OCI-M1 (cell line): ENCODE measurements at regions not wholly inside any gene's neighbourhood (a gene's known extent, or its start where the extent isn't known, plus 50 kb on each side); places are given as distances from the start of the nearest gene placed in this dataset.

Source experiments
- DNase-seq: peaks from one replicate; lab custom pipeline; 2025; lab: John Stamatoyannopoulos, UW

DNA sequence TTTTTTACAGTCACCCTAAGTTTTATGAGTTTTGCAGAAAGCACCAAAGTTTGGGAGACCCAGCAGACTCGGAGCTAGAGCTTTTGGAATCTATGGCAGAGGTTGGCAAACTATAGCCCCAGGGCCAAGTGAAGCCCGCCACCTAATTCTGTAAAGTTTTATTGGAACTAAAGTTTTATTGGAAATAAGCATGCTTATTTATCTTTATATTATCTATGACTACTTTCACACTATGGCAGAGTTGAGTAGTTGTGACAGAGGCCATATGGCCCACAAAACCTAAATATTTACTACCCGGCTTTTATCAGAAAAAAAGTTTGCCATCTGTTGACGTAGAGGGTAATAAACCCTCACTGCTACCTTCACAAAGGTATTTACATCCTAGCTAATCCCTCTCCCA is 267.6 kb downstream of the GPAM start:
- DNase-seq, result no peak

DNA sequence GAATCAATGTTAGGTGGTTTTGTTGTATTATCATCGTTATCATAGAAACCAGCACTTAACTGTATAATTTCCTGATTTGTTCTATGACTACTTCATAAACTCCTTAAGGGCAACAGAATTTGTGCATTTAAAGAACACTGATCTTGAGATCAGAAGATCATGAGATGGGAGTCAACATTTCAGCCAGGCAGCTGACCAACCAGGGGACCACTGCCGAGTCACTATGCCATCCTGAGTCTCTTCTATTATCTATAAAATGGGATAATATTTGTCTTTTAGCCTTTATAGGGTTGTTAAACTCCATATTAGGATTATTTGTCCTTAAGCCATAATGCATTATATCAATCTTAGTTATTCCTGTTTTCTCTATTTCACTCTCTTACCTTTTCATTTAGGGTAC is 261.7 kb downstream of the GPAM start:
- DNase-seq, result no peak

DNA sequence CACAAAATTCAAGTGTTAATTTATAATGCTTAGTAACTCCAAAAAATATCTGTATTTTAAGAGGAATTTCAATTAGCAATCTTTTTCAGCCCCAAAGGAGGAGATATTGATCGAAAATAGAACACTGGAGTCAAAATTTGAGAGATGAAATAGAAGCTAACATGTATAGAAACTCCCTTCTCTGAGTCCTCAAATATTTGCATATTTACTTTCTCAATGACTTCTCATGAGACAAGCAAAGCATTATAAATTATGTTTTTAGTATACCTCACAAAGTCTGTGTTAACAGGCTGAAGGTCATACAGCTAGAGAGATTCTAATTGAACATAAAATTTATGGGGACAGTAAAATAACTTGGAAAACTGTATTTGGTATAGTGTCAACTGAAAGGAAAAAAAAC is 260.5 kb downstream of the GPAM start:
- DNase-seq, result no peak

DNA sequence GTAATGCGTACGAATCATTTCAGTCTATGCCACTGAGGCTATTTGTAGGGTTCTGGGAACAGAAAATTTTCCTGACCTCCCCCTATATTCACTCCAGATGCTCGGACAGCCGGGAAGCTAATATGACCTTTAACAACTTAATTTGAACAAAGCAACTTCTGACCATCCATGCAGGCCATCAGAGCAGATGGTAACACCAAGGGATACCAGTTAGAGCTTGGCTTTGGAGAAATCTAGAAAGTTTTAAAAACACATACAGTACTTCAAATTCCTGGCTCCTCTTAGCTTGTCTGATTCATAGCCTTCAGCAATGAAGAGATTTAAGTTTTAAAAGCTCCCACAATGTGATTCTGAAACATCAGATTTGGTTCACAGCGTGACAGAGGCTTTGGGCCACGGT is 257.3 kb downstream of the GPAM start:
- DNase-seq, result no peak

DNA sequence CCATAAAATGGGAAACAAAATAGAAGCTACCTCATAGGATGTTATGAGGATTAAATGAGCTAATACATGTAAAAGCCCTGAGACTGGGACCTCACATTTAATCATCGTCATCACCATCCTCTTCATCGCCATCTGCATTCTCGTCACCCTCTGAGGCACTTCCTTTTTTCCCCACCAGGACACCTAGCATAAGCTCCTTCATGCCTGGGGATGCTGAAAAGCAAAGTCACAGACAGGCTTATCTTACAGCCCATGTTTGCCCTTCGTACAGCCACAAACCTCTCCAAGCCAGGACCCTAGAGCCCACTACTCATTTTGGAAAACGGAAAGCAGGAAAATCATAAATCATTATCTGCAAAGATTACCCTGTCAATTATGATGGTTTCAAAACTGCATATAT is 249.6 kb downstream of the GPAM start:
- no peak for DNase-seq

DNA sequence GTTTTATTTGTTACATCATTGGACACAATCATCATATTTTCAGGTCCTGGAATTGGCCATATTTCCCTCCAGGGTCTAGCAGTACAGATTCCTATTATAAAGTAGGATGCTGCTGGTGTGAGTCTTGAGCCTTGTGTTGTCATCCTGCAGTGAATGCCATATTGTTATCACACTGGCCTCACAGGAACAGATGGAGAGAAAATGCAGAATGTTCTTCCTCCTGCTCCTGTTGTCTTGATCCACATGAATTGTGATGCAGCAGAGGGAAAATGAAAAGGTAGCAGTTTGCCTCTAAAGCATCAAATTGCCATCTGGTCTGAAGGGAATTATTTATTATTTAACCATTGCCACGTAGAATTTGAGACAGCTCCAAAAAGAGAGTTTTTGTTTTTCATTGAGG is 248.6 kb downstream of the GPAM start:
- no peak for DNase-seq

DNA sequence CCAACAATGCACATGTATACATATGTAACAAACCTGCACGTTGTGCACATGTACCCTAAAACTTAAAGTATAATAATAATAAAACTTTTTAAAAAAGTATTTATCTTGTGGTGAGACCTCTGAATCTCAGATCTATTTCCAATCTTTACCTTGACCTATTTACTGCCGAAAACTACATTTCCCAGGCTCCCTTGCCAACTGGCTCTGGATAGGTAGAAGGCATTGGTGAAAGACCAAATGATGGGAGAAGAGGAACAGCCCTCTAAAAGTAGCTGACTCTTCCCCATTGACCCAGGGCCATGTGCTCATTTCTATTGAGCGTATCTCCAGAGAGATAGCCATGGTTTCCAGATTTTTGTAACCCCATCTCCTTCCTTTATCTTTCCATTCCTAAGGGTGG is 247.4 kb downstream of the GPAM start:
- no peak for DNase-seq

DNA sequence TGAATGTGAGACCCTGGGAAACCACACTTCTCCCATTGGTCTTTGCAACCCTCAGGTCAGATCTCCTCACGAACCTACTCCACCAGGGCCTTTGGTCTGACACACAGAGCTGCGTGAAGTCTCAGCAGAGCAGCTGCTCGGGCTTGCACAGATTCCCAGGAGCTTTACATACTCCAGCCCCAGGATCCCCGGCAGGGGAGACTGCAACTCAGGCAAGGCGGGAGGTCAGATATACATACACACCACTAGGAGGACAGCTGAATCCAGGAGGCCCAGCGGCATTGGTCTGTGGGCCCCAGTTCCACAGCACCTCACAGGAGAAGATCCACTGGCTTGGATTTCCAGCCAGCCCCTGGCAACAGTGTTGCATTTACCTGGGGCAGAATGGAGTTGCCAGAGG is 239.2 kb downstream of the GPAM start:
- no peak for DNase-seq

DNA sequence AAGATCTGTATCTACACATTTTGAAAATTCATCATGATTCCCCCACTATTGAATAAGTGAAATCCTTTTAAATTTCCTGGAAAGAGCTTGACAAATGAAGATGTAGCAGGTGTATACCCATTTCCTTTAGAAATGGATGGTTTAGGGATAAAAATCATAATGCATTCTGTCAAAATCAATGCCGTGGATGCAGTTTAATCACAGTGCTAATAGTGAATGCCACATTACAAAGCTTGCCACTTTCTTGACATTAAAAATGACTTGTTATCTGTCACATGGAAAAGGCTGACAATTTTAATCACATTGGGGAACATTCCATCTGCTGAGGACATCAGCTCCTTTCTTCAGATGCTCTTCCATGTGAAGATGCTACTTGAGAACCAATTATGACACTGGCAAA is 229.6 kb downstream of the GPAM start:
- no peak for DNase-seq

DNA sequence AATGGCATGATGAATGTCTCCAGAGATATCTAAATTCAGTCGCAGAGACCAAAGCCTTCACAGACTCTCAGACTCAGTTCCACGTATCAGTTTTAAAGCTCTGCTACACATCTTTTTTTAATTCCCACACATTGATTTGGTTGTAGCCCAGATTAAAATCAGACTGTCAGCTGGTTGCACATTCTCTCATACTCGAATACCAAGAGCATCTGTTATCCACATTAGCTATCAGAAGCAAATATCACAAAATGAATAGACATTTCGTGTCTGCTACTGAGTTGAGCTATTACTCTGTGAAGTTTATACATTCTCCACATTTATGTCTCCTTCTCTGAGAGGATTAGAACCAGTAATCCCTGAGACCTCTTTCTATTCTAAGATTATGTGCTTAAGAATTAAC is 229.2 kb downstream of the GPAM start:
- no peak for DNase-seq

DNA sequence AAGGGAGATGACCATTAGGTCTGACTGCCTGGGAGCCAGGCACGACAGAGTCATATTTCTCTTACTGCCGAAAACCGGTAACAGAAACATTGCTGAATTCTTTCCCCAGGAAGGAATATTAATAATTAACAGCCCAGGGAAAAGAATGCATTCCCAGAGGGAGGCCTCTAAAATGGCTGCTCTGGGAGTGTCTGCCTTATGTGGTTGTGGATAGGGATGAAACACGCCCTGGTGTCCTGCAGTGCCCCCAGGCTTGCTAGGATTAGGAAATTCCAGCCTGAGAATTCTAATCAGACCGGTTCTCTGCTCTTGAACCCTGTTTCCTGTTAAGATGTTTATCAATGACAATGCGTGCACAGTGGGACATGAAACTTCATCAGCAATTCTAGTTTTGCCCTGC is 226.7 kb downstream of the GPAM start:
- DNase-seq, result no peak

DNA sequence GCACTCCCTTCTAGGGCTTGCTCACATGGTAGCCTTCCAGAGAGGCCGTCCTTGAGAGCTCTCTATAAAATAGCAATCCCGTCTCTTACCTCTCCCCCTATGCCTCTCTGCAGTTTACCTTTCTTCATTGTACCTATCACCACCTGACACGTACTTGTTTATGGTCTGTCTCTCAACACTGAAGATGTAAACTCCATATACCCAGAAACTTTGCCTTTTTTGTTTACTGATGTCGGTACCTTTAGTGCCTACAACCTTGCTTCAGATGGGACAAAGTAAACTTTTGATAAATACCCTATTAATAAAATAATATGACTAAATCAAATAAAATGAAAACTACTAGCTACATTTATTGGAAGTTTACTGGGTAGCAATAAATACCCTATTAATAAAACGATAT is 220.6 kb downstream of the GPAM start:
- DNase-seq, result no peak

DNA sequence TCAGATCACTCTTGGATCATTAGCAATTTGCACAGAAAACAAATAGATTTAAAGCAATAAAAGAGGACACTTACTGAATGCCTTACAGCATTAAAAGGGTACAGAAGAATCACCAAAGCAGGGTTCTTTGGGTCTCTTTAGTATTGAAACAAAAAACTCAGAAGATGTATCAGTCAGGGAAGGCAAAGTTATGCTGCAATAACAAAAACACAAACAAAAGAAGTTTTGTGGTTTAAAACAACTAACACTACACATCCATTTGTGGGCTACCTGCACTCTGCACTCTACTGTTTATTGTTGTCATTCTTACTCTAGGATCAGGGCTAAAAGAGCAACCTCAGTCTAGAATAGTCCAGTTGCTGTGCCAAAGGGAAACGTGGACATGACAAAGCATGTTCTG is 216.4 kb downstream of the GPAM start:
- DNase-seq, result no peak

DNA sequence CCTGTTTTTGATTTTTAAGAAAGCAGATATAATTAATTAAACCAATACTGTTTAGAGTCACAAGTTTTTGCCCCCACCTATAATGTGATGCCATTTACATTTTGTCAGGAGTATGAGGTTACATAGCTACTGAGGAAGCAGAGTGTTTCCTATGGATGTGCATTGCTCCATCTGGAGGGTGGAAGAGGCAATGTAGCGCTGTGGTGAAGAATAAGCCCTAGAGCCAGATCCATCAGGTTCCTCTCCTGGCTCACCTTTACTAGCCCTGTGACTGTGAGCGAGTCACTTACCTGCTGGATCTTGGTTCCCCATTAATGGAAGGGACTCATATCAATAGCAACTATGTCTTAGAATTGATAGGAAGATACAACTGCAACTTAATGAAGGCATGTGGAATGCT is 216.0 kb downstream of the GPAM start:
- no peak for DNase-seq

DNA sequence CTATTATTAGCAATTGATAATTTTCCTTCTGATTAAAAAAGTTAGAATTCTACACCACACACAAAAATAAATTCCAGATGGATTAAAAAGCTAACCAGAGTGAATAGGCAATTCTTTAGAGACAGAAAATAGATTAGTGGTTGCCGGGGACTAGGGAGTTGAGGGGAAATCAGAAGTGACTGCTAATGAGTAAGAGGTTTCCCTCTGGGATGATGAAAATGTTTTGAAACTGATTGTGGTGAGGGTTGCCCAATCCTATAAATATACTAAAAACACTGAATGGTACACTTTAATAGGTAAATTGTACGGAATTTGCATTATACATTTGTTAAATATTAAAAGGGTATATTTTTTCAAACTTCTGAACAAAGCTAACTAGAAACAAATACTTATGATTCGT is 214.9 kb downstream of the GPAM start:
- DNase-seq, result peak; percentile 10

DNA sequence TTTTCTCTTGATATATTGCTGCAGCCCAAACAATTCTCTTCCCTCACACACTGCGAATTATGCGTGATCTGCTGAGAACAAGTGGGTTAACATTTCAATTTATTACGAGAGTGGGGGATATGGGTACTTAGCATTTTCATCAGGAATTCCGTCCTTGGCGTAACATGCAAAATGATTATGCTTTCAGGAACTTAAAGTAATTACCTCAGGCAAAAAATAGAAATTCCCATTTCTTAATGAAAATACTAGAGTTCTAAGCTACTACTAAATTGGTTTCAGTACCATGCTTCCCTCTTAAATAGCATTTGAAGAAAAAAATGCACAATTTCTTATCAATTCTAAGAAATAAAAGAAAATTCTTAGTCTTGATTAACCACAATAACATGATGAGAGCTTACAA is 213.5 kb downstream of the GPAM start:
- no peak for DNase-seq

DNA sequence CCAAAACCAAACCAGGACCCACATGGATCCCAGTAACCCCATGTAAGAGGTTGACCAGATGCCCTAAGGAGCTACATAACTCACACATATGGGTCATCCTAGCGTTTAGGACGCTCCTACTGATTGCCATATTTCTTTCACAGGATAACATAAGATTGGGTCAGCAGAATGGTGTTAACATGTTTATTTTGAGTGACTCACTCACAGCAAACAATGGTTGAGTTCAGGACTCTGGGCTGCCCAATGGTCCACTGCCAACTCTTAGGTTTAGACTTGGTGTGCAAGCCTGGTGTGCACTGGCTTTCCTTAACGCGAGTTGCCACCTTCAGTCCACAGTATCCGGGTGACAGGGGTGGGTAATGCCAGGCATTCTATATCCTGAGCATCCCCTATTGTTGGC is 211.5 kb downstream of the GPAM start:
- no peak for DNase-seq

DNA sequence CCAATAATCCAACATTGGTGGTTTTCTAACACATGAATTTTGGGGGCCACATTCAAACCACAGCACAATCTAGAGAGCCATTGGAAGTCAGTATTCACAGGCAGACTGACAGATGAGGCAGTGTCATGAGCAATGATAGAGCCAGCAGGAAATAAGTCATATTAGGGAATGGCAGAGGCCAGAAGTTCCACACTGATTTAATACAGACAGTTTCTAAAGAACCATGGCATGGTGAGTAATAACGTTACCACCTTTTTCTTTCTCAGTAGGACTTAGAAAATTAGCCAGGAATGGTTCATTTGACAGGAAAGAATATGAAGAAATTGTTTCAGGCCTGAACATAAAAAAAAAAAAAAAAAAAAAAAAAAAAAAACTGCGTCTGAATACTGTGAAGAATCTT is 210.3 kb downstream of the GPAM start:
- DNase-seq, result no peak

DNA sequence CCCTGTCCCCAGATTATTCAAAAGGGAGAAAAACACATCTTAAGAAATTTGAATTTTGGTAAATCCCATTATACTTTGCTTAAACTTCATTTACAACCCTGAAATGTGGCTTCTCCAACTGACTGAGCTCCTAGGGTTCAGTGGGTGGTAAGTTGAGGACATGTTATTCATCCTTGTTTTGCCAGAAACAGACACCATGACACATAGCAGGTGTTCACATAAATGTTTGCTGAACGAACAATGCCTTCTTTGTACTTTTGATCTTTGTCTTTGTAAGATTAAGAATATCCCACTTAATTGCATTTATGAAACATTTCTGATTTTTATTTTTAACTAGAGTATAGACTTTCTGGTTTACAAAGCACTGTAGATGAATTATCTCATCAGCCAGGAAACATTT is 209.7 kb downstream of the GPAM start:
- DNase-seq, result no peak

DNA sequence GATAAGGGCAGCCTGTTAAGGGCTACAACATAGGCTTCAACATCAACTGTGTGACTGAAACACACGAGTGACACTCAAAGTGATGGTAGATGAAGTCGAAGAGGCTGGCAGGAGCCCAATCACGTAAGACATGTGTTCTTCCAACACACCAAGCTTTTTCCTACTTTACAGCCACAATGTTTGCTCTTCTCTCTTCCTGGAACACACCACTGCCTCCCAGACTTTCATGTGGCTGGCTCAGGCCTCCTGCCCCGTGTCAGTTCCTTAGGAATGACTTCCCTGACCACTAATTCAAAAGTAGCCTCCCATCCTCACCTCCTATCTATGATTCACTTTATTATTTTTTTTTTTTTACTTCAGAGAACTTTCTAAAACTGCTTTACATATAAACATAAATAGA is 209.2 kb downstream of the GPAM start:
- no peak for DNase-seq

DNA sequence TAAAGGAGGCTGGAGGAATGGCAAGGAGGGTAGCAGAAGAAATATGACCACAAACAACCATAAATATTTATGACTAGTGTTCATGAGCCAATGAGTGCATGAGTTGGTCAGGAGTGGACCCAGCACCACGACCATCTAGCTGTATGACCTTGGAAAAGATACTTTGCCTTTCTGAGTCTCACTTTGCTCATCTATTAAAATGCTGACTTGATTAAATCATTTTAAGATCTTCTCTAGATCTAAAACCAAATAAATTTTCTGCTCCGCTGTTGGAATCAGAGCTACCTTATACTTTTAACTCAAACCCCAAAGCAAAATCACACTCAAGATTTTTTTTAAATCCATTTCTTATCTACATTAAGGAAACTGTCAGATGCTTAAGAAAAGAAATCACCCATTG is 207.0 kb downstream of the GPAM start:
- DNase-seq, result no peak

DNA sequence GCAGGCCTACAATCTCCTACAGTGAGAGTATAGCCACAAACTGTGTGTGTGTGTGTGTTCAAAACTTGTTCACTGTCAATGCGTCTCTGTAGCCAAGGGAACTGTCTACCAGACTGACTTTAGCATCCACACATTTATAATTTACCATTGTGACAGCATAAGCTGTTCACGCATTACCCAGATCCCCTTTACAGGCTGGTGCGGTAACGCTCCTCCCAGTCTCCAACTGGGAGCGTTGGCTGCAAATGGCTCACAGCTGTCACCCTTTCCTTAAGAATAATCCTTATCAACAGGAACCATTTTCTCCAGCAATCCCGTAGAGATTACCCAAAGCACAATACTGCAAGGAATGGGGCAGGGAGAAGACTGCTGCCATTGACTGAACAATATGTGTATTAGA is 199.5 kb downstream of the GPAM start:
- DNase-seq, result no peak

DNA sequence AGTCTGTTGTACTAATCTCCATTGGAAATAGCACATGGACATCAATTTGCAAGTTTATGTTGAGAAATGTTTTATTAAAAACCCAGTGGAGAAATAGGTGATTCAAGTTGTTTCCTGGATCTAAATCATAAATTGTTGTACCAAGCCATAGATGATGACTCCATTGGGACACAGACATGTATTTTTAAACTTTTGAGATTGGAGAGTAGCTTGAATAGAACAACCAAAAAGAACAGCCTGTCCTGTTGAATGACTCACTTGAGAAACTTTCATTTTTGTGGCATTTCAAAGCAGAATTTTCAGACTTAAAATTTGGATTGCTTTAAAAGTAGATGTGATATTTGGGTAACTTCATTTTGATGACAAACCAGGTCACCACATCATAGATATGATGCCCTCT is 197.5 kb downstream of the GPAM start:
- DNase-seq, result no peak

DNA sequence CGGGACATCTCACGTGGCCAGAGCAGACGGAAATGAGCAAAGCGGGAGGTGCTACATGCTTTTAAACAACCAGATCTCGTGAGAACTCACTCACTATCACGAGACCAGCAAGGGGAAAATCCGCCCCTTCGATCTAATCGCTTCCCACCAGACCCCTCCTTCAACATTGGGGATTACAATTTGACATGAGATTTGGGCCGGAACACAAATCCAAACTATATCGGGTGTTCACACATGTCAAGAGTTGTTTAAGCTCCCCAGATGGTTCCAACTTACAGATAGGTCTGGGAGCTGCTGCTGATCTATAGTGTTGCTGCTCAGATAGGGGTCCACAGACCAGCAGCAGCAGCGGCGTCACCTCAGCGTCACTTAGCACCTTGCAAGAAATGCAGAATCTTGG is 194.9 kb downstream of the GPAM start:
- DNase-seq, result no peak

DNA sequence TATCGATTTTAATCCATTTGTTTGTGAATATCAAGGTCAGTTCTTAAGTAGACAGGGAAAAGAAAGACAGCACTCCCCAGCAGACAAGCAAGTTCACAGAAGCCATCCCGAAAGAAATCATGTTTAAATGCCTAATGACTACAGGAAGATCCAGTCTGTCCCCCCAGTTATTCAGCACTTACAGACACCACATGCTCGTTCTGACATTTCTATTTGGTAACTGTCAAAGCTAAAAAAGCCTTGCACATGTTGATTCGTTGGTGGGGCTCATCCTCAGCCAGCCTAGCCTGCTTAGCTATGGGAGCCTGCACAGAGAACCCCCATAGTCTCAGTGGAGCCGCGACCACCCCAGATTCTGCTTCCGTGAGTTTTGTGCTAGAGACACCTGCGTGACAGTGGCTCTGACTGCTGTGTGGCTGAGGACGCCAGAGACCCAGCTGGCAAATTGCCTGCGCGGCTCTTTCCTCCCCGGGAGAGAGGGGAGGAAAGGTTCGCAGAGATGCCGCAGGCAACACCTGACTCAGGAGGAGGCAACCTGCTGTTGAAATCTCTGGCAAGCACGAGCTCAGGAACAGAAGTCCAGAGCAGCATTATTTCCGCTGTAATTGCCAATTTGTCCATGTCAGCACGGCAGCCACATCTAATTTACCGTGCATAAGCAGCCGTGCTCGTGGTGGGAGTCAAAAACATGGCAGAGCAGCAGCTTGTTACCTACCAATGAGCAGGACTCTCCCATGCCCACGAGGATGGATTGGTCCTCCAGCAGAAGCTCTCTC is 194.2 kb downstream of the GPAM start:
- DNase-seq, result no peak
